Activated CD4-positive, alpha-beta T cell treated with anti-CD3 and anti-CD28 coated beads for 24 hours (primary cell): ENCODE measurements at regions not wholly inside any gene's neighbourhood (a gene's known extent, or its start where the extent isn't known, plus 50 kb on each side); places are given as distances from the start of the nearest gene placed in this dataset.
"Not testable (repeated sequence)": the region's sequence is repeated elsewhere in the genome, so short reads cannot be mapped to it uniquely, and the experiment has no call there.

ENCODE experiments used
- DNase-seq, 2 donors: peaks; one replicate each; pipeline ENCODE4 v3.0.0-alpha.2; 2020; ENCODE audit warnings: low read depth in 2 of 2

- DNase-seq, result no peak
Measured at GRCh38 chr3:34872406-34872805, 766.9 kb upstream of the ARPP21 start.

- no peak for DNase-seq
Measured at GRCh38 chr3:34876997-34877396, 762.3 kb upstream of the ARPP21 start.

GRCh38 chr3:34878488-34878887, 760.8 kb upstream of the ARPP21 start:
- DNase-seq, result no peak

GRCh38 chr3:34881026-34881425, 758.3 kb upstream of the ARPP21 start:
- no peak for DNase-seq

GRCh38 chr3:34882764-34883163, 756.6 kb upstream of the ARPP21 start:
- DNase-seq, result no peak

GRCh38 chr3:34884007-34884406, 755.3 kb upstream of the ARPP21 start:
- DNase-seq, result no peak

- no peak for DNase-seq
Measured at GRCh38 chr3:34886443-34886842, 752.9 kb upstream of the ARPP21 start.

GRCh38 chr3:34889641-34890040, 749.7 kb upstream of the ARPP21 start:
- no peak for DNase-seq

- no peak for DNase-seq
Measured at GRCh38 chr3:34890247-34890646, 749.1 kb upstream of the ARPP21 start.

GRCh38 chr3:34891941-34892340, 747.4 kb upstream of the ARPP21 start:
- DNase-seq, result no peak

- no peak for DNase-seq
Measured at GRCh38 chr3:34895841-34896240, 743.5 kb upstream of the ARPP21 start.

- not testable (repeated sequence) for DNase-seq
Measured at GRCh38 chr3:34909679-34910078, 729.6 kb upstream of the ARPP21 start.

- DNase-seq, result no peak
Measured at GRCh38 chr3:34919025-34919424, 720.3 kb upstream of the ARPP21 start.

GRCh38 chr3:34920806-34921205, 718.5 kb upstream of the ARPP21 start:
- no peak for DNase-seq

GRCh38 chr3:34924961-34925360, 714.4 kb upstream of the ARPP21 start:
- no peak for DNase-seq

GRCh38 chr3:34925851-34926250, 713.5 kb upstream of the ARPP21 start:
- DNase-seq, result no peak

GRCh38 chr3:34929036-34929435, 710.3 kb upstream of the ARPP21 start:
- no peak for DNase-seq

GRCh38 chr3:34934660-34935059, 704.7 kb upstream of the ARPP21 start:
- no peak for DNase-seq

GRCh38 chr3:34938784-34939183, 700.5 kb upstream of the ARPP21 start:
- DNase-seq, result no peak

- DNase-seq, result no peak
Measured at GRCh38 chr3:34942256-34942655, 697.1 kb upstream of the ARPP21 start.

GRCh38 chr3:34947834-34948233, 691.5 kb upstream of the ARPP21 start:
- no peak for DNase-seq

GRCh38 chr3:34948517-34948916, 690.8 kb upstream of the ARPP21 start:
- DNase-seq, result no peak

GRCh38 chr3:34955680-34956079, 683.6 kb upstream of the ARPP21 start:
- no peak for DNase-seq

- DNase-seq, result no peak
Measured at GRCh38 chr3:34956511-34956910, 682.8 kb upstream of the ARPP21 start.

- DNase-seq, result no peak
Measured at GRCh38 chr3:34957677-34958076, 681.6 kb upstream of the ARPP21 start.
